IPS DF 4.7 (cell line): ENCODE measurements at regions not wholly inside any gene's neighbourhood (a gene's known extent, or its start where the extent isn't known, plus 50 kb on each side); places are given as distances from the start of the nearest gene placed in this dataset.

ENCODE experiments used
- DNase-seq: peaks from one replicate; pipeline ENCODE4 v3.0.0-alpha.2; 2013; ENCODE audit warnings: low spot score; ENCODE audit errors: extremely low read depth

DNA sequence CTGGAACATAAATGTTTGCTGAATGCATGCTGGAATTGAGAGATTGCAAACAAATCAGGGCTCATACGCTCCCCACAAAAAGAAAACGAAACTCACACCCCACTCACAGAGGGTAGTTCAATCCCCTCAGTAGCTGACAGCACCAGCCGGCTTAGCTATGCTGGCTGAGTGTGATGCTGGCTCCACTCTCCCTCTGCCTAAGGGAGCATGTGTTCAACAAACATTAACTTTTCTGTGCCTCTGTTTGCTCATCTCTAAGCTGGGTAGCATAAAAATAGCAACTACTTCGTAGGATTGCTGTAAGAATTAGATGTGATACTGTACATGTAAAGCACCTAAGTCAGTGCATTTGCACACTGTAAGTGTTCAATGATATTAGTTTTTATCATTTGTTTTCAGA, 282.6 kb downstream of the FOXO1 start:
- DNase-seq: no peak

DNA sequence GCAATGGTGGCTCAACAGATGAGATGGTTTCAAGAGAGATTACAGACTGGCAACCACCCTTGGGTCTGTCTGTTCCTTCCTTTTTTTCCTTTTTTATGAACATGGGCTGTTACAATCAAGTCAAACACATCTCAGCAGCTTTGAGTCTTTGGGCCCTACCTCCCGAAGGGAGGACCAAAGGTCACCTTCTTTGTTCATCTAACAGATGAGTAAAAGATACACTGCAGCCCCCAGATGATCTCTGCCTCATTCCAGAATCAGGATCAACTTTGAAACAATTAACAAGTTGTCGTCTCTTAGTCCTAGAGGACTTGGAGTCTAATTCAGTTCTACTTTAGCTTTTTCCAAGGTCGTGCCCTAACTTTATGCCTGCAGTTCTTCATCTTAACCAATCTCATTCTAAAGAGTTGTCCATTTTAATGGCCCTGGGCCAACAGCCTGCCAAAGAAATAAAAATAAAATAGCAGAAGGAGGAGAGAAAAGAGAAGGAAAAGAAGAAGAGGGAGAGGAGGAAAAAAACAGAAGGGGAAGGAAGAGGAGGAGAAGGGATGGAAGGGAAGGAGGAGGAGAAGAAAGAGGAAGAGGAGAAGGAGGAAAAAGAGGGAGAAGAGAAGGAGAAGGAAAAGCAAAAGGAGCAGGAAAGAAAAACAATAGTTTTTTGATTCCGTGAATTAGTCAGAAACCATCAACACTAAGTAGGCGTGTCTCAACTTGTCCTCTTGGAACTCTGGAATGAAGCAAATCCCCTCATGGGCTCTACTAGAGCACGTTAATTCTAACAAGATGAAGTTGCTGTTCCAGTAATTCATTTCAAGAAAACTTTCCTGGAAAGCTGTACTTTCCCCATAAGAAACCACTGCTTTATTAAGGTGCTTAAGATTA, 281.2 kb downstream of the FOXO1 start:
- no peak for DNase-seq

DNA sequence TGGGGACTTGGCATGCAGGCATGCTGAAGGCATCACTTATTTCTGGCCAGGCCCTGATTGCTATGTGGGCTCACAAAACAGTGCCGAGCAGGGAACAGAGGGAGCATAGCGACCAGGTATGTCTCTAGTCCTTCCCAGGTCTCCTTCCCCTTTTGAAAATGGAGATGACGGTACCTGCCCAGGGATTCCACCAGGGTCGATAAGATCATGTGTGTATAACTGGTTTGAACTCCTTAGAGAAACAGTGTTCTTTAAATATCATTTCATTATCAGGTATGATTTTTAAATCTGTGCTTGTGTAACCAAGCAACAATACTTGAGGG, 280.6 kb downstream of the FOXO1 start:
- no peak for DNase-seq

DNA sequence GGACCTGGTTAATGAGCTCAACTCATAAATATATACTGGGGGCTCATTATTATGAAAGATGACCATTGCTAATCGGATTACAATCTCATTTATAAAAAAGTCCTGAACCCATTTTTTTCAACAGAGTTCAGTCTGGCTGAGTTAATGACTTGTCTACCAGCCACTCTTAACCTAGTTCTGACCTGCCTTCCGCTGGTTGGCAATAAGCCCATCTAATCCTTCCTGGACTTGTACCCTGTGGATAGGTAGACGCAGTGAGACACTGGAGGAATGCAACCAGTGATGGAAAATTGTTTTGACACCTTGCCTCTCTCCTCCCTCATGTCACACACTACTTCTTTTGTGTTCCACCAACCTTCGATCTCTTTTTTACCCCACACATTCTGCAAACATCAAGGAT, 279.9 kb downstream of the FOXO1 start:
- no peak for DNase-seq

DNA sequence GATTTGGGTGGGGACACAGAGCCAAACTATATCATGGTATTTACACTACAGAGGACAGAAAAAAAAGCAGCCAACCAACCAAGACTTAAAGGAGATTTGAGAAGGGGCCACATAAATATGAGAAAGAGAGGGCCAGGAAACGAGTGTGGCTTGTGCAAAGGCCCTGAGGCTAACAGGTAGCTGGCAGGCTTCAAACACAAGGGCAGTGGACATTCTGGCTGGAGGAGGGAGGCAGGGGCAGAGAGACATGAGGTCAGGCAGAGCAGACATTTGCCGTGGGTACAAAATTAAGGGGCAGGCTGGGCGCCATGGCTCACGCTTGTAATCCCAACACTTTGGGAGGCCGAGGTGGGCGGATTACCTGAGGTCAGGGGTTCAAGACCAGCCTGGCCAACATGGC, 278.7 kb downstream of the FOXO1 start:
- no peak for DNase-seq

DNA sequence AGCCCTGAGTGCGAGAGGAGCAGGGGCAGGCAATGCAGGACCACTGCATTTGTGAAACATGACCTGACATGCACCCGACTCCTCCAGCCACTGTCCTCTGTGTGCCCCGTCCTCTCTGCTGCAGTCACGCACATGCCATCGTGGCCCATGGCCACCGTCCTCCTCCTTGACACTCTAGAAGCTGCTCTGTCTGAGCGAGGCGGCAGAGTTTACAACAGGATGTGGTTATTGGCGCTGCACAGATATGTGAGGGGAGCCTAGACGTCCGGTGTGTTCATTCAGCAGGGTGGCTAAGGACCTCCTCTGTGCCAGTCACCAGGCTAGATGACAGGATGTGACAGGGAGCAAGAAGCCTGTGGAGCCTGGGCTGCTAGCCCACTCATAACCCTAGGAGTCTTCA, 277.8 kb downstream of the FOXO1 start:
- no peak for DNase-seq

DNA sequence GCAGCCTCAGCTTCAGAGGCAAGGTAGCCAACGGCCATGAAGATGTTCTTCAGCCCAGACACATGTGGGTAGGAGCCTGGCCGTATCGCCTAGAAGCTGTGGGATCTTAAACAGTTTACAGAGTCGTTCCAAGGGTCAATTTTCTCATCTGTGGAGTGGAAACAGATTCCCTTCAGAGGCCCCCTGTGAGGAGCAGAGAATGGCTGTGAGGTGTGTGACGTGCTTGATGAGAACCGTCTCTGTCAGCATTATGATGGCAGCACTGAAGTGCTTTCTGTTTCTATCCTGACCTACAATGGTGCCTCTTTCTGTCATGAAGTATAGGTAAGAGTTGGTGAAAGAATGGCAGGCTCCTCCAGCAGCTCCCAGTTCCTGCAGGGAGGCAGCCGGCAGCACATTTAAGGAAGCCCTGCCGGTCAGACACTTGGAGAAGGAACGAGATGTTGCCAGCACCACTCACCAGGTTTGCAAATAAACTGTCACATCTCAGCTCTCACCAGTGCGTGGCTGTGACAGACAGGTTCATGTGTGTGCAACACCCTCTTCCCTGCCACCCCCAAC, 277.3 kb downstream of the FOXO1 start:
- no peak for DNase-seq

DNA sequence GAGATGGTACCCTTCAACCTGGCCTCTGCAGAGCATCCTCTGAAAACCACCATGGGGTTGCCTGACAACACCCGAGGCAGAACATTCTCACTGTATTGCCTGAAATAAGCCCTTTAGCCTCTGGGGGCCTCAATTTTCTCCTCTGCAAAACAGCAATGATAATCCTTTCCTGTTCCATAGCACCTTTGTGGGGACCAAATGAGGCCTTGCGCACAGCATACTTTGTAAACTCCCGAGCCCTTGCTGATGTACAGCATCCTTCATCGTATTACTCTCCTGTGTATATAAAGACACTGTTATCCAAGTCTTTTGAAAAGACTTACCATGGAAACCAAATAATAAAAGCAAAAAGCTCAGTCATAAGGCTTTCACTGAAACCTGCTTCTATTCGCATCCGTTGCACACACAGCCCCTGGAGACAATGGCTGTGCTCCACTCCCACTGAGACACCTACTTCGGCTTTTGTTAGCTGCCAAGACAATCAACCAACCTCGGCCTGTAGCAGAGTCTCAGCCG, 276.0 kb downstream of the FOXO1 start:
- no peak for DNase-seq

DNA sequence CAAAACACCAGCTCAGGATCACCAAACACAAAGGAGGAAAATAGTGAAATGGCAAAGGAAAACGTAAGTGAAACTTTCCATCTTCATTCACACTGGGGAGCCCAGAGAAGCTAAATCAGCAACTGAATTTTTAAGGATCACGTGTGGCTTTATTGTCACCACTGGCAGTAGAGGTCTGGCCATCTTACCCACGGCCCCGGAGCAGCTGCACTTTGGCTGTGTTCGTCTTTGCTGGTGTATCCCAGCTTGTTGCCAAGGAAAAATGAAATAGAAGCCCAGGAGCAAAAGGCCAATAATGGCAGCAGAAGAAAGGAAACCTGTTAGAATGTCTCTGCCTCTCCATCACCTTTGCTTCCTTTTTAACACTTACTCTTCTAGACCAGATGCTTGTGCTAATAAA, 274.7 kb downstream of the FOXO1 start:
- DNase-seq: no peak

DNA sequence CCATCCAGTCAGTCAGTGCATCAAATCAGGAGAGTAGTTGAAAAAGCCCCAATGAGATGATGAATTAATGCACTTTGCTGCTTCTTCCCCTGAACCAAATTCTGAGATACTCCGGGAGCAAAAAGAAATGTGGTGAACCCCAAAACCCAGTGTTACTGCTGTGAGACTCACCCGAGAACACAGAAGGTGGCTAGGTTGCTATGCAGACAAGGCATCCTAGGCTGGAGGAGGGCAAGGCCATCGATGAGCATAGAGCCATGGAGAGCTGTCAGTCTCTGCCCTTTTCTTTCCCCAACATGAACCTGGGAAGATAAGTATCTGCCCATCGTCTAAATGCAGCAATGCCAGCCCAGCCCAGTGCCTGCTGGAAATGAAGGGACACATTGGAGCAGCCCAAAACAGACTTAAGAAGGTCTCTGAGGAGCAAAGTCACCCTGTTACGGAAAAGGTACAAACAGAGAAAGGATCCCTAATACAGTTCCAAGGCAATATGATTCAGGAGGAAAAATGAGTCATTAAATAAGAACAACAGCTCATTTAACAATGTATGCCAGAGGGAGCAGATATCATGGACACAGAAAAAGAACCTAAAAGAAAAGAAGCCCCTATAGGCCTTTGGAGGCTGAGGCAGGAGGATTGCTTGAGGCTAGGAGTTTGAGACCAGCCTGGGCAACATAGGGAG, 272.0 kb downstream of the FOXO1 start:
- no peak for DNase-seq

DNA sequence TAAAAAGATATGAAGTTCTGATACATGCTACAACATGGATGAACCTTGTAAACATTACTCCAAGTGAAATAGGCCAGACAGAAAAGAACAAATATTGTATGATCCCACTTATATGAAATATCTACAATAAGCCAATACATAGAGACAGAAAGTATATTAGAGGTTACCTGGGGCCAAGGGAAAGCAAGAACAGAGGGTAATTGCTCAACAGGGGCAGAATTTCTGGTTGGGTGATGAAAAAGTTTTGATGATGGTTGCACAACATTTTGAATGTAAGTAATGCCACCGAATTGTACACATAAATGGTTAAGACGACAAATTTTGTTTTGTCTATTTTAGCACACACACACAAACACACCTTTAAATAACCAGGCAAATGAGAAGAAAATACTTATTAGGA, 268.4 kb downstream of the FOXO1 start:
- DNase-seq: no peak

DNA sequence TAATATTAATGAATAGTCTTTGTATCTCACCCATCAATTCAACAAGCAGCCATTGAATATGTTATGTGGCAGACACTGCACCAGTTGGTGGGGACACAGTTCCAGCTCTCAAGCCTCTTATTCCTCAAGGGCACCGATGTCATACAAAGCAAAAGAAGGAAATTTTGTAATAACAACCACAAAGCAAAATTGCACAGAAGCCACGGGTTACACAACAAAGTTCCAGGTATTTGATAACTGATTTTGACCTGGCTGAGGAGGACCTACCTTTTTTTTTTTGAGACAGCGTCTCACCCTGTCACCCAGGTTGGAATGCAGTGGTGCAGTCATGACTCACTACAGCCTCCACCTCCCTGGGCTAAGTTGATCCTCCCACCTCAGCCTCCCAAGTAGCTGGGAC, 266.7 kb downstream of the FOXO1 start:
- DNase-seq: no peak

DNA sequence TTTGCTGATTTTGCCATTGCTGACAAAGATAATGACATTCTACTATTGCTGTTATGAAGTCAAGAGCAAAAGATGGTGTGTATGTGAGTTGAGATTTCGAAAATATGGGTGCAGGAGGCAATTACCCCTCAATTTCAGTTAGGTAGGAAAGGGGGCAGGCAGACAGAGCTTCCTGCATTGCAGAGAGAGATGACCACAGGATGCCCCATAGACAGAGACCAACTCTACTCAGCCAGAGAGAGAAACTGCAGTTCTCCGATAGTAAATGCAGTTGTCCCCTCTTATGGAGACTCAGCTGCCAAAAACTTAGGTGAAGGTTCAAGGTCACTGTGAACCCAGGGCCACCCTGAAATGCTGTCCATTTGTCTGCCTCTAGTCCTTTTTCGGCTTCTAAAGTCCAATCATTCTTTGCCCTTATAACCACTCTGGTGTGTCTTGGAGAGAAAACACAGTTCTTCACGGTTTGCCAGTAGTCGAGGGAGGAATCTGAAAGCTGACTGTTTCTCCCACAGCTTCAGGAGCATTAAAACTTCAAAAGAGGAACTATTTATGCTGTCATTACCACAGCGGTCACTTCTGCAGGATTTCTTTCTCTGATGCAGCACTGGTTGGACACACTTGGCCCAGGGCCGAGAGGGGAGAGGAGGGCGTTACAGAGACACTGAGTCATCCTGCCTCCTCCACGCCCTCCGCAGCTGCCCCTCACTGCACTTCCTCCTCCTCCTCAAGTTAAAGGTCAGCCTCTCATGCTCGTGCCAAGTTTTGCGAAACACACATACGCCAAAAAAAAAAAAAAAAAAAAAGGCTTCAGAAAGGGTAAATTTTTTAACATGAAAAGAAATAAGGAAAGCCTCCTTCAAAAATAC, 264.3 kb downstream of the FOXO1 start:
- no peak for DNase-seq

DNA sequence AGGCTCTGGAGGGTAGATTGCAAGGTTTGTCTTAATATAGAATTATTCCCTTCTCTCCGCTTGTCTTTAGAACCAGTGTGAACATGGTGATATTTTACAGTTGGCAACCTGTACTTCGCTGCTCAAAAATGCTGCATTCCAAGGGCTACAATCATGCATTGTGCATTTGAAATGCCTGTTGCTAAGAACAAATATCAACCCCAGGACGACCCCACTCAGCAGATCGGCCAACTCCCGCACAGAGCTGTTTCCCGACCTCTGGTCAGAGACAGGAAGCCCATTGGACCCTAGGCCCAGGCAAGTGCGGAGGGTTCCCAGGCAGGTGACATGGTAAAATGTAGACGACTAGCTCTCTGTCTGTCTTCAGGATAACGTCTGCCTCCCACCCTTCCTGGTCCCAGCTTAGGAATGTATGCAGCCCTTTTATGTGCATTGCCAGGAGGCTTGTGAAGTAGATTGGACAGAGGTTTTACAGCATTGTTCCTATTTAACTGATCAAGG, 263.5 kb downstream of the FOXO1 start:
- DNase-seq: no peak

DNA sequence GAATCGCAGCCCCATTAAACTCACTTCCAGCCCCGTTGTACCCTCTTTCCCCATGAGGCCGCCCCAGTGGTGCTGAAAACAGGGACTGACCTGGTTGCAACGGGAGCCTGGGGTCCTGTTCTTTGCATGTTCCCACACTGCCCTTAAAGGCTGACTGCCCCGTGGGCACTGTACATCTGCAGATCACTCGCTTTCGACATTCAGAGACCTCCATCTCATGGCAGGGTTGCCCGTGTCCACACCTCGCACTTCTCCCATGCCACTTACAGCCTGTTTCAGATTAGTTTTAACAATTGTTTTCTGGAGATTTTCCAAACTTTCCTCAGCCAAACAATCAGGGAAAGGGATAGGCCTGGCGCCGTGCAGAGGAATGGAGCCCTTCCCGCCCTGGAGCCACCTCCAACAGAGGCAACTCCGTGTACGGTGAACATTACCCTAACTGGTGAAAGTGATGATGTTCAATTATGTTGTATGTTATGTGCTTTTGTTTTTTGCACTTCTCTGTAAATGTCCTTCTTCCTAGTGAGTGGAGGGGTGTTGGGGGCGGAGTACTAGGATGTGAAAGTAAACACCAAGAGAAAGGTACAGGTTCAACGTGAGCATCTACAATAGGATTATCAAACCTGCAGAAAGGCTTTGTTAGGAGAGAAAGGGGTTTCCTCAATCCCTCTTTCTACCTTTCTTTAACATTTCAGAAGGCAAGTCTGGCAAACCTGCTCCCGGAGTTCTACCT, 262.8 kb downstream of the FOXO1 start:
- DNase-seq: no peak

DNA sequence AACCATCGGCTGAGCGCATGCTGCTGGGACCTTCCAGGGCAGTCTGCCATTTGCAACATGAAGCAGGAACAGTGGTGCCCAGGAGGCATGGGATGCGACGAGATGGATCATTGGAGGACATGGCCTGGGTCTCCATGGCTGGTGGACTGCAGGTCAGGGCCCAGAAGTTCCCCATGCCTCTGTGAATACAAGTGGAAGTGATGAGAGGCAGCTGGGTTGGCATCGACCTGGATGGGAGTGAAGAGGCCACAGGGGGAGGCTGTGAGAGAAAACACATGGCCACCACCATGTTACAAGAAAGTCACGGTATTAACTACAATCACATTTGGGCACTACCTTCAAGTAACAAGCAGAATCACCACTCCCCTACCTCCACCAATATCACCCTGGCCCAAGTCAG, 262.0 kb downstream of the FOXO1 start:
- no peak for DNase-seq

DNA sequence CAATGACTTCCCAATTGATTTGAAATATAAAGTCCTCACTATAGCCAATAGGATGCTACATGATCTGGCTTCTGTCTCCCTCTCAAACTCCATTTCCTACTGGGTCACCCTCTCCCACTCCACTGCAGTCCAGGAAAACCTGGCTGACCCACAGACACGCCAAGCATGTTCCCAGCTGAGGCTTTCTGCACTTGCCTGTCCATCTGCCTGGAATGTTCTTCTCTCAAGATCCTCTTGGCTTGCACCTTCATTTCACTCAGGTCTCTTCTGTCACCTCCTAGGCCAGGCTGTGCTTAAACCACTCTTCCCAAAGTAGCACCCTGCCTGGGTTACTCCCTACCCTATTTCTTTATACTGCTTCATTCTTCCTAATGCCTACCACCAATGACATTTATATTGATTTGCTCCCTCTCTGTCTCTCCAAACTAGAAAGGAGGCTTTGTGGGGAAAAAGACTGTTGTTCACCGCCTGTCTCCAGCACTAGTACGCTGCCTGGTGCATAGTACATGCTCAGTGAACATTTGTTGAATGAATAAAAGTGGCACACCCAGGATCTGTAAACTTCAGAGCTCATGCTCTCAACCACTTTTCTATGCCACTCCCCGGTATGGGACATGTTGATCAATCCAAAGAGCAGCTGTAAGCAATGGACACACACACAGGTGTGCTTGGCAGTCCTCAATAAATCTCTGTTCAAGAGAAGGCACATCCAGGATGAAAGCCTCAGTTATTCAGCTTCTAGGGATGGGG, 261.3 kb downstream of the FOXO1 start:
- no peak for DNase-seq

DNA sequence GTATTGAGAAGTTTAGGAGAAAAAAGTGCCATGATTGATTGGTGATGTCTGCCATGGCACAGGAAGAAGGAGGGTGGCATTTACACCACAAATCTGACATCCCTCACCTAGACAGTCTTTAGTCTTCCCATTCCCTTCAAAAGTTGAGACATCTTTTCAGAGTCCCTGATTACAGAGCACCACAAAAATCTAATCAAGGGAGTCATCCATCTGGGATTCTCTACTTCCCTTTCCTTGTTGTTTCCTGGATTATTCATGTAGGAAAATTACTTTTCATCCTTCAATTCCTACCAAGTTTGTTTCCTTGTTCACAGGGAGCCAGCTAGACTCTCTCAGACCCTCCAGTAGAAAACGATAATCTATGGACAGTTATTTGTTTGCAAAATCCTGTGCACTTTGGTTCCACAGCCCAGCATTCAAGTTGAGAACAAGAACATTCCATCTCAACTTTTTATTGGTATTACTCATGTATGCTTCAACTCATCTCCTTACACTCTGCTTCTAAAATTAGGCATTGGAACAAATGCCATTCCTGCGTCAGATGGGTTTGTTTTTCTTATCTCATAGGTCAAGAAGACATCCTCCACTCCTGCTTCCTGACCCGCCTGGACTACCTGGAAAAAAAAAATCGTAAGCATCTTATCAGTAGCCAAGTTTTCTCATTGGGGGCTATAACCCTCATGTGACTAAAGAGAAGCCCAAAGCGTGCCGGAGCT, 259.9 kb downstream of the FOXO1 start:
- DNase-seq: no peak

DNA sequence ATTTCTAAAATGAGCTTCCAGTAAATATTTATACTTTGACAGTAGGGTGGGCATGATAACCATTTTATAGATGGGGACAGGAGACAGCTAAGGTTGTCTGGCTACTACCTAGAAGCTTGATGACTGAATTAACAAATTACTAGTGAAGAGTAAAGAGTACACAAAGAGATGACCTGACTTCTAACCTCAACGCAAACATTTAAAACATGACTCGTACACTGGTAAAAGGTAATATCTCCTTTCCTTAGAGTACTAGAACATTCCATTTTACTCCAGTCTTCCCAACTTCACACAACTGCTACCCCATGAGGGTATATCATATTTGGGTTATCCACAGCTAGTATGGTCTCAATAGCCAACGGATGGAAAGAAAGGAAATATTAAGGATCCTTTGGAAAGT, 258.9 kb downstream of the FOXO1 start:
- no peak for DNase-seq
